ENCODE measurements at regions not wholly inside any gene's neighbourhood (a gene's known extent, or its start where the extent isn't known, plus 50 kb on each side); places are given as distances from the start of the nearest gene placed in this dataset.

DNA sequence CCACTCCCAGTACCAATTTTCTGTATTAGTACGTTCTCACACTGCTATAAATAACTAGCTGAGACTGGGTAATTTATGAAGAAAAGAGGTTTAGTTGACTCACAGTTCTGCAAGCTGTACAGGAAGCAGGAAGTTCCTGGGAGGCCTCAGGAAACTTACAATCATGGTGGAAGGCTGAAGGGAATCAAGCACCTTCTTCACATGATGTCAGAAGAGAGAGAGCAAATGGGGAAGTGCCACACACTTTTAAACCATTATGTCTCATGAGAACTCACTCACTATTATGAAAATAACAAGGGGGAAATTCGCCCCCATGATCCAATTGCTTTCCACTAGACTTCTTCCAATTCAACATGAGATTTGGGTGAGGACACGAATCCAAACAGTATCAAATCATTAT lies 271.4 kb downstream of the ETS1 start:
- ATAC-seq (replicated peaks in 6 of 8), result no peak

DNA sequence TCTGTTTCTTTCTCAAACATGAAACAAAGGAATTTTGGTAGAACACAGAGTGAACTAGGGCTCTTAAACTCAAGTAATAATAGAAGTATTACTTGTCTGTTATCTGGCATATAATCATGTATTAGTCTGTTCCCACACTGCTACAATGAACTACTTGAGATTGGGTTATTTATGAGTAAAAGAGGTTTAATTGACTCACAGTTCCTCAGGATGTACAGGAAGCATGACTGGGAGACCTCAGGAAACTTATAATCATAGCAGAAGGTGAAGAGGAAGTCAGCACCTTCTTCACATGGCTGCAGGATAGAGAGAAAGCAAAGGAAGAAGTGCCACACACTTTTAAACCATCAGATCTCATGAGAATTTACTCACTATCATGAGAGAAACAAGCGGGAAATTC lies 273.4 kb downstream of the ETS1 start:
- no peak overlapping the region for H3K4me3 ChIP-seq
- 60 to 90% (median 81%) methylated on average over 1 of the region's 1 CpG; no CpG with 5 or more reads in 4 of the 10 experiments for WGBS, 10 experiments
- H3K4me1 ChIP-seq (replicated peaks in 1 of 2), result no peaks in the 10 kb centered on the region
- ATAC-seq (replicated peaks in 6 of 8), result no peak
- in situ Hi-C loops (cut with MboI; ENCODE audit: low pct_unique_long_range_greater_than_20kb in 2 of 9, low sequenced_read_pairs in 9 of 9, unreplicated experiment in 9 of 9), result no loop called here
- H3K27ac ChIP-seq, result no peak overlapping the region

More for the DNA sequence above, 271.4 kb downstream of the ETS1 start:
- H3K4me3 ChIP-seq, result no peak overlapping the region
- 20 to 67% (median 47%) methylated on average over 1 to 3 of the region's 3 CpGs; no CpG with 5 or more reads in 1 of the 10 experiments for WGBS, 10 experiments
- H3K27ac ChIP-seq, result no peak overlapping the region
- in situ Hi-C loops (cut with MboI; ENCODE audit: low pct_unique_long_range_greater_than_20kb in 2 of 9, low sequenced_read_pairs in 9 of 9, unreplicated experiment in 9 of 9), result no loop called here
- H3K4me1 ChIP-seq (replicated peaks in 1 of 2), result no peaks in the 10 kb centered on the region

DNA sequence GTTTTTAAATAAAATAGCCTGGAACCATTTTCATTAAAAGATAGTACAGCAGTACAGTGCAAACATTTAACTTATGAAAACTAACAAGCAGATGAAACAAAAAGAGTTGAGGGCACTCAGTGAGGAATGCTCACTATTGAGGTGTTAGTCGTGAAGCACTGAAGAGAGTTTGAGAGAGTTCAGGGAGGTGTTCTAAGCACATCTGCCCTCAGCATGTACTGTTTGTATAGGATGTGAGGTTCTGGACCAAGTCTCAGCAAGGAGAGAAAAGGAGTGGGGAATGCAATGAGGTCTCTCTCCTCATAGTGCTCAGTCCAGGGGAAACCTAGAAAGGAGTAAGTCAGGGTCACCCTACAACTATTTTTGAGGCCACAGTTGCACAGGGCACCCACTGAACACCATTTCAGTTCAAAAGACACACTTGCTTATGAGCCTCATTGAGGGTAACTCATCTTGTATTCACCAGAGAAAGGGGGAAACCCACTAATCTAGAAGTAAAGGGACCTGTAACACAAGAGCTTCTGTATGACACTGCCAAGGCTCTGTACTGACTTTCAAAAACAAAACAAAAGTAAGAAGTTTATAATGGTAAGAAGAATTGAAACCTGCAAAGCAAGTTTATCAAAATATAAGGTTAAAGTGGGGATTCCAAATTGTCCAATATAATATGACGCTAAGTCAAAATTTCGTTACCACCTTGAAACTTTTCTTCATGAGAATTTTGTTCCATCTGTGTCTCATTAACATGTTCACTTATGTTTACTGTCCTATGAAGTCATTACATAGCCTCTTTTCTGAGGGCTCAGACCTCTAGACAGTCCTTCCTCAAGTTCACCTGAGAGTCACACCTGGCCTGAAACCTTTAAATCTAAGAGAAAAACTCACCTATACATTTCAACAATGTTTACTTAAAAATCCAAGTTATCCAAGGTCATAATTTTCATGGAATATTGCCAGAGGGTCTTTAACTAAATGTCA lies 275.3 kb downstream of the ETS1 start:
- H3K27ac ChIP-seq, result no peak overlapping the region
- no peak for ATAC-seq (replicated peaks in 6 of 8)
- in situ Hi-C loops (cut with MboI; ENCODE audit: low pct_unique_long_range_greater_than_20kb in 2 of 9, low sequenced_read_pairs in 9 of 9, unreplicated experiment in 9 of 9), result no loop called here

DNA sequence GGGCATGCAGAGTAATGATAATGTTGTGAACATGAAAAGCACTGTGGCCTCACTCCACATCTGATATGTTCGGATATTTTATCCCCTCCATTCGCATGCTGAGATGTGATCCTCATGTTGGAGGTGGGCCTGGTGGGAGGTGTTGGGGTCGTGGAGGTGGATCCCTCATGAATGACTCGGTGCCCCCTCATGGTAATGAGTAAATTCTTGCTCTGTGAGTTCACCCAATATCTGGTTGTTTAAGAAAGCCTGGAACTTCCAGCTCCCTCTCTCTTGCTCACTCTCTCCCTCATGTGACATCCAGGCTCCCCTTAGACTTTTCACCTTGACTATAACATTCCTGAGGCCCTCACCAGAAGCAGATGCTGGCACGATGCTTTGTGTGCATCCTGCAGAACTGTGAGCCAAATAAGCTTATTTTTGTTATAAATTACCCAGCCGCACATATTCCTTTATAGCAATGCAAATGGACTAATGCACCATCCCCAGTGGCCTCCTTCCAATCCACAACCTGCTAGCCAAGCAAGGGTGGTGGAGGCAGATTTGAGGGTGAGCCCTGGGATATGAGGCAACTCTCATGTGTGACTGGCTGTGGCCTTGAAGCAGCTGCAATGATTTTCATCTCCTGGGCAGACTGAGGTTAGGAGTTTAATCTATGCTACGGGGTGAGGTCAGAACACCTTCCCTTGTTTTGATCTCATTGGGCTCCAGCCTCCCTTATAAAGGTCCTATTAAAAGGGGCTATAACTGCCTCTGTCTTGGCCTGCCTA lies 276.5 kb downstream of the ETS1 start:
- 40 to 100% (median 77%) methylated on average over 1 to 5 of the region's 7 CpGs; no CpG with 5 or more reads in 2 of the 10 experiments for WGBS, 10 experiments

More for the DNA sequence above, 275.3 kb downstream of the ETS1 start:
- WGBS, 10 experiments, result 35 to 100% (median 52%) methylated on average over 1 to 3 of the region's 3 CpGs
- Histone ChIP-seq H3K4me3 (no peak overlapping the region), H3K4me1 (replicated peaks in 1 of 2) (no peaks in the 10 kb centered on the region)

DNA sequence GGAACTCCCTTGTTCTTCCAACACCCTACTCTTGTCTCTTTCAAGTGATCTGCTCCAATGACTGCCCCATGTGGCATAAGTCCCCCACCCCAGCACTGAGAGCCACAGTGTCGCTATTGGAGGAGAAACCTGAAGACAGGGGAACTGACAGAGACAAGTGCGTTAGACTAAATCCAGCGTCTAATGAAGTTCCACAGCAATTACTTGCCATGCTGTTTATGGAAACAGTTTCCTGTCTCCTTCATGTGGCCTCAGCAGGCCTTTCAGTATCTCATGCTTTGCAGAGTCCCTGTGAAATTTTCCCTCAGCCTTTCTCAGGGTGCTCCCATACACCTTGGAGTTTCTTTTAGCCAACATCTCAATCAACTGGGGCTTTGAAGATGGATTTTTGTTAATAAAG lies 277.4 kb downstream of the ETS1 start:
- H3K27ac ChIP-seq, result no peak overlapping the region
- no peaks in the 10 kb centered on the region for H3K4me1 ChIP-seq (replicated peaks in 1 of 2)
- in situ Hi-C loops (cut with MboI; ENCODE audit: low pct_unique_long_range_greater_than_20kb in 2 of 9, low sequenced_read_pairs in 9 of 9, unreplicated experiment in 9 of 9), result no loop called here
- ATAC-seq (replicated peaks in 6 of 8), result no peak
- H3K4me3 ChIP-seq, result no peak overlapping the region
- 17 to 100% (median 92%) methylated on average over 2 to 3 of the region's 3 CpGs; no CpG with 5 or more reads in 4 of the 10 experiments for WGBS, 10 experiments

More for the DNA sequence above, 276.5 kb downstream of the ETS1 start:
- peak in 1 of 8 experiments; percentile 35 for ATAC-seq (replicated peaks in 6 of 8)
- no peak overlapping the region for H3K4me3 ChIP-seq
- no peaks in the 10 kb centered on the region for H3K4me1 ChIP-seq (replicated peaks in 1 of 2)
- H3K27ac ChIP-seq, result no peak overlapping the region
- in situ Hi-C loops (cut with MboI; ENCODE audit: low pct_unique_long_range_greater_than_20kb in 2 of 9, low sequenced_read_pairs in 9 of 9, unreplicated experiment in 9 of 9), result no loop called here

DNA sequence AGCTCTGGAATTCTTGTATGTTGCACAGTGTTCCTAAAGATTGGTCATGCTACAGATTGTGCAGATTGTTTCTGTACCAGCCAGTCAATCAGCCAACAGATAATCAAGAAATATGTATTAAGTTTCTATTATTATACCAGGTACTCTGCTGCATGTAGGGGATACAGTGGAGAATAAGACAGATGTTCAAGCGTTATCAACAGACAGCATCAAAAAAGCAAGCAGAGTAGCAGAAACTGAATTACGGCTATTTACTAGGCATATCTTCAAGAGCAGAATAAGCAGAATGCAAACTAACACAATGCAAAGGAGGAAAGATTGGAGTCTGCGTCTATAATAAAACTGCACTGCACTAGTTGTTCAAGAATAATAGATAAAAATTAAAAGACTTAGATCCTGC lies 278.6 kb downstream of the ETS1 start:
- no peak overlapping the region for H3K27ac ChIP-seq
- 47 to 98% (median 87%) methylated on average over 2 to 3 of the region's 3 CpGs; no CpG with 5 or more reads in 1 of the 10 experiments for WGBS, 10 experiments
- no peak overlapping the region for H3K4me3 ChIP-seq
- H3K4me1 ChIP-seq (replicated peaks in 1 of 2), result no peaks in the 10 kb centered on the region
- in situ Hi-C loops (cut with MboI; ENCODE audit: low pct_unique_long_range_greater_than_20kb in 2 of 9, low sequenced_read_pairs in 9 of 9, unreplicated experiment in 9 of 9), result no loop called here
- ATAC-seq (replicated peaks in 6 of 8), result no peak

DNA sequence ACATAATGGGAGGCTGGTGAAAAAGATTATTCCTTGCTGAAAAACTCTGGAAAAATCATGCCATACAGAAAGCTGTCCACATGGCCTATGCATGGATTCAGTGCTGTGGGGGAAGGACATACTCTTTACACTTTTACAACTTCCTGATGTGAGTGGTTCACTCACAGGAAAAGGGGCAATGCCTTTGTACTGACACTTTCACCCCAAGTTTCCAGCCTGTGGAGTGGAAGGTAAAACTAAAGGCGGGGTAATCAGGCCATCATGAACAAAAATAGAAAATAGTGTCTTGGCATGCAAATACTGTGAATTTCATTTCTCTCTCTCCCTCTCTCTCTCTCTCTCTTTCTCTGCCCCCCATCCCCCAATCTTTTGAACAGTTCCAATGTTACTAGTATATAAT lies 281.8 kb downstream of the ETS1 start:
- H3K27ac ChIP-seq, result no peak overlapping the region
- no peaks in the 10 kb centered on the region for H3K4me1 ChIP-seq (replicated peaks in 1 of 2)
- no peak overlapping the region for H3K4me3 ChIP-seq
- ATAC-seq (replicated peaks in 6 of 8), result no peak
- in situ Hi-C loops (cut with MboI; ENCODE audit: low pct_unique_long_range_greater_than_20kb in 2 of 9, low sequenced_read_pairs in 9 of 9, unreplicated experiment in 9 of 9), result no loop called here
- 57 to 100% (median 80%) methylated on average over 1 of the region's 1 CpG; no CpG with 5 or more reads in 7 of the 10 experiments for WGBS, 10 experiments

DNA sequence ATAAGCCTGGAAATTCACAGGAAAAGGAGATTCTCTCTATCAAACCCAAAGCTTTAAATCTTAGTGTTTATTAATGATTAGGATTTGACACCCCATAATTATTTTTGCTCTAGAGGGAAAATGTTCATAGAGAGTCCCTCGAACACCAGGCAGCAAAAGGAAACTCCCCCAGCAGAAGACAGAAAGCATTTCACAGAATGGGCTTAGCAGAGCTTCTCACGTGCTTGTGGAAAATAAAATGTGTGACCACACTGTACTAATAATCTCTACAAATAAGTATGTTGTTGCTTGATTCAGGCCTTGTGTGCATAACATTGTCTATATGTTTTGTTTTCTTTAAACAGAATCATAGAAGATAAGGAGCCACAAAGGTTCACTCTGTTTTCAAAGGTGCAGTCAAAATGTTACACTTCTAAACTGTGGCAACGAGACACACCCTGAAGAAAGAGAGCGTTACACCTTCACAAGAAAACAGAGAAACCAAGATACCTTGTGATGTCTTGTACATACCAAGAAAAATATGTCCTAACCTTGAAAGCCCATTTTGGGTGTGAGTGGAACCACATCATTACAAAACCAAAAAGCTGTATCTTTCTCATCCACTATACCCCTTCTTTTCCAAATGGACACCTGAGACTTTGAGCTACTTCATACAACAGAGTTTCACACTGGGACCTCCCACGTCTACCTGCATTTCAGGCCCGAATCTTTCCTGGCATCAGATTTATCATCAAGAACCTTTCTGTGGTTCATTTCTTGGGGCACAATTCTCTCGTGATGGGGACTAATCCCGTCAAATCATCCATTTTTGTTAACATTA lies 282.5 kb downstream of the ETS1 start:
- WGBS, 10 experiments, result 29 to 93% (median 77%) methylated on average over 2 to 8 of the region's 8 CpGs
- Histone ChIP-seq H3K4me1 (replicated peaks in 1 of 2) (no peaks in the 10 kb centered on the region), H3K4me3 (no peak overlapping the region), H3K27ac (no peak overlapping the region)
- in situ Hi-C loops (cut with MboI; ENCODE audit: low pct_unique_long_range_greater_than_20kb in 2 of 9, low sequenced_read_pairs in 9 of 9, unreplicated experiment in 9 of 9), result no loop called here
- ATAC-seq (replicated peaks in 6 of 8), result no peak

DNA sequence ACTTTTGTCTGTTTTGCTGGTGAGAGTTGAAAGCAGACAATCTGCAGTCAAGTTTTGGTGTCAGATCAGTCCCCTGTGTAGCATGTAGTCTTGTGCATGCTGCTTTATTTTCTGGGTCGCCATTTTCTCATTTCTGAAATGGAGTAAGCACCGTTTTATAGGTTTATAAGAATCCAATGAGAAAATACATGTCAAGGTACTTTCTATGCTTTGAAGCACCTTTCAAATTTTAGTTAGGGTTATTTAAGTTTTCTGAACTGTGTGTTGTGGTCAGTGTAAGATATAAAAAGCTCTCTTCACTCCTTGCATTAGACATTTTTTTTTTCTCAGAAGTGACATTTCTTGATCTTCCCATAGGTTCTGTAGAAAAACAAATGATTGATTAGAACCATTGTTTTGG lies 283.2 kb downstream of the ETS1 start:
- no peak overlapping the region for H3K4me3 ChIP-seq
- 0 to 93% (median 76%) methylated on average over 1 to 2 of the region's 2 CpGs for WGBS, 10 experiments
- in situ Hi-C loops (cut with MboI; ENCODE audit: low pct_unique_long_range_greater_than_20kb in 2 of 9, low sequenced_read_pairs in 9 of 9, unreplicated experiment in 9 of 9), result no loop called here
- no peak for ATAC-seq (replicated peaks in 6 of 8)
- no peak overlapping the region for H3K27ac ChIP-seq
- H3K4me1 ChIP-seq (replicated peaks in 1 of 2), result peaks cover 6% of the 10 kb centered on the region in 2 donors

DNA sequence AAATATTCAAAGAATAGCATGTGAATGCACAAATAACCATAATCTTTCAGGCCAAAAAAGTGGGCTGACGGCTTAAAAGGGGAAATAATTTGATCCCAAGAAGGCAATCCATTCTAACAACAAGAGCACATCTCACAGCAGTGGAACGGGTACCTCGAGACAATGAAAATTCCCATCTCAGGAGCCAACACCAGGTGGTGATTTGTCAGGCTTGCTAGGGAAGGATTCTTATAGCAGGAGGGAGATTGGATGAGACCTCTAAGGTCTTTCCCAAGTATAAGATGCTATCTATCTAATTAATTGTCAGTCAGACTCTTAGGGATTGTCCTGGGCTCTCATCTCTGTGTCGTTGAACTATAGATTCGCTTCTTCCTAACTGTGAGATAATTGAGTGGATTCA lies 284.0 kb downstream of the ETS1 start:
- no peak for ATAC-seq (replicated peaks in 6 of 8)
- in situ Hi-C loops (cut with MboI; ENCODE audit: low pct_unique_long_range_greater_than_20kb in 2 of 9, low sequenced_read_pairs in 9 of 9, unreplicated experiment in 9 of 9), result no loop called here

DNA sequence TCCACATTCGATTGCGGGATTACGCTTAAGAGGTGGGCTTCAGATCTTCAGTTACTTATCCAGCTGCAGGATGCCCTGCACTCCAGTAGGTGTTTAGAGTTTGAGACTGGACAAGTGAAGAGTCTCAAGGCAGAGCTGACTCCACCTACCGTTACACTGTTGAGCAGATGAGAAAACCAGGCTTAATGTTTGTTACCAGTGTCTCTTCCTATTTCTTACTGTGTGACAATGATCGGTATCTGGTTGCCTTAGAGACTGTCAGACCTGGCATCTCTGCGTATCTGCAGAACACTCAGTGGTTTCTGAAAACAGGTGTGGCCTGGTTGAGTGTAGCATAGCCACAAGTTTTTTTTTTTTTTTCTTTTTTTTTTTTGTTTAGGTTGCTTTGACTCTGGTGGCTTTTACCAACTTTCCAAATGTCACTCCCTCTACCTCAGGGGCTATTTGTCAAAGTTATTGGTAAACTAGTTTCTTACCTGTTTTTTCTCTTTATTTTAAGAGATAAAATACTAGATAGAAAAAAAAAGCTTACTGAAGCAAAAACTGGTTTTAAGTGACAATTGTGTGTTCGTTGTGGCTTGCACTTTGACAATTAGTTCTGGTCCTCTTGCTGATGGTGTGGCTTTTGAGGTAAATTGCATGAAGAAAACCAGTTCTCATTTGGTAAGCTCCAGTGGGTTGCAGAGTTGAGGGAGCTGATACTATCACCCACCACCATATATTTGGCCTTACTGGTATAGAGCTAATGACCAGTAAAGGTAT lies 284.8 kb downstream of the ETS1 start:
- Histone ChIP-seq H3K27ac (no peak overlapping the region), H3K4me3 (no peak overlapping the region), H3K4me1 (replicated peaks in 1 of 2) (peaks cover 16 to 20% of the 10 kb centered on the region in 2 donors)
- in situ Hi-C loops (cut with MboI; ENCODE audit: low pct_unique_long_range_greater_than_20kb in 2 of 9, low sequenced_read_pairs in 9 of 9, unreplicated experiment in 9 of 9), result no loop called here
- WGBS, 10 experiments, result 50 to 92% (median 84%) methylated on average over 1 to 5 of the region's 7 CpGs; no CpG with 5 or more reads in 1 of the 10 experiments
- ATAC-seq (replicated peaks in 6 of 8), result no peak

More for the DNA sequence above, 284.0 kb downstream of the ETS1 start:
- 72 to 100% (median 88%) methylated on average over 1 to 4 of the region's 5 CpGs; no CpG with 5 or more reads in 1 of the 10 experiments for WGBS, 10 experiments
- Histone ChIP-seq H3K4me3 (no peak overlapping the region), H3K4me1 (replicated peaks in 1 of 2) (peaks cover 13 to 14% of the 10 kb centered on the region in 2 donors), H3K27ac (no peak overlapping the region)

DNA sequence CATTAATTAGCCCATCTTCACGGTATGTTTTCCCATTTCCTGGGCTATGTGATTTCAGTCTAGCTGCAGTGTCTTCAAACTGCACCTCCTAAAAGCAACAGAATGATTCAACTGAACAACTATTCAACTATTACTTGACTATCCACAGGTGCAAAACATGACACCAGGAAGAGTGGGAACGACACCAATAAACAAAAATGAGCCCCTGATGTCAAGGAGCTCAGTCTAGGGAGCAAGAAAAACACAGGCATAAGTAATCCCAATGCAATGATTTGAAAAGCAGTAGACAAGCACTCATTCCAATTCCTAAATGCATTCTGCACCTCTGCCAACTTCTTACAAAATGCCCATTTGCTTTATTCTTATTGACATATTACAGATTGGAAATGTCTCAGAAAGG lies 285.6 kb downstream of the ETS1 start:
- no peak for ATAC-seq (replicated peaks in 6 of 8)
- Histone ChIP-seq H3K4me3 (no peak overlapping the region), H3K4me1 (replicated peaks in 1 of 2) (peaks cover 16 to 21% of the 10 kb centered on the region in 2 donors), H3K27ac (no peak overlapping the region)
- in situ Hi-C loops (cut with MboI; ENCODE audit: low pct_unique_long_range_greater_than_20kb in 2 of 9, low sequenced_read_pairs in 9 of 9, unreplicated experiment in 9 of 9), result no loop called here
- WGBS, 10 experiments, result 0 to 88% (median 63%) methylated on average over 1 to 2 of the region's 2 CpGs; no CpG with 5 or more reads in 1 of the 10 experiments
